Brain microvascular endothelial cell (primary cell): ENCODE measurements at regions not wholly inside any gene's neighbourhood (a gene's known extent, or its start where the extent isn't known, plus 50 kb on each side); places are given as distances from the start of the nearest gene placed in this dataset.

Experiments used
- DNase-seq: peaks from one replicate; pipeline ENCODE4 v3.0.0-alpha.2; 2020
- H3K27ac ChIP-seq: fragments of 250-450 bp; sonication (Bioruptor Pico); 2 replicates; pipeline ENCODE4 v1.5.1; 2020; ENCODE audit warnings: mild to moderate bottlenecking, moderate library complexity
- H3K27me3 ChIP-seq: fragments of 250-450 bp; sonication (Bioruptor Pico); replicated peaks from 2 replicates; pipeline ENCODE4 v1.5.1; 2020; ENCODE audit warnings: mild to moderate bottlenecking
- H3K36me3 ChIP-seq: fragments of 250-450 bp; sonication (Bioruptor Pico); replicated peaks from 2 replicates; pipeline ENCODE4 v1.5.1; 2020; ENCODE audit warnings: mild to moderate bottlenecking
- H3K4me3 ChIP-seq: 2 replicates; pipeline ENCODE4 v1.5.1; 2011; ENCODE audit warnings: low read depth, mild to moderate bottlenecking, control low read depth, low read length, moderate library complexity
- CTCF ChIP-seq: IDR thresholded peaks from 2 replicates; pipeline ENCODE4 v1.5.1; 2011; ENCODE audit warnings: low read depth, mild to moderate bottlenecking, moderate library complexity, low read length, control low read depth, inconsistent platforms; ENCODE audit errors: missing control alignments
- in situ Hi-C: cut with HindIII; loops from 2 replicates; pipeline ENCODE4 v1.10.0; 2017; ENCODE audit warnings: low sequenced_read_pairs, low pct_ligation_motif_present

- Histone ChIP-seq H3K27me3 (no peaks in the 10 kb centered on the region), H3K36me3 (no peaks in the 10 kb centered on the region), H3K27ac (peak overlapping the region; percentile 39), H3K4me3 (no peak overlapping the region)
- TF ChIP-seq CTCF, result no peak
- peak; percentile 50 for DNase-seq
- in situ Hi-C loops, result no loop called here
Measured at GRCh38 chr11:129249351-129249750, 57.2 kb upstream of the ARHGAP32 start.

- in situ Hi-C loops, result no loop called here
- peak overlapping the region; percentile 39 for H3K27ac ChIP-seq
Measured at GRCh38 chr11:129248618-129249017, 56.5 kb upstream of the ARHGAP32 start.

GRCh38 chr11:129247135-129247534 lies 55.0 kb upstream of the ARHGAP32 start:
- no peaks in the 10 kb centered on the region for H3K36me3 ChIP-seq
- TF ChIP-seq CTCF, result no peak
- peak; percentile 64 for DNase-seq
- H3K4me3 ChIP-seq, result no peak overlapping the region
- in situ Hi-C loops, result no loop called here
- H3K27me3 ChIP-seq, result no peaks in the 10 kb centered on the region
- peak overlapping the region; percentile 41 for H3K27ac ChIP-seq

More at GRCh38 chr11:129248618-129249017, 56.5 kb upstream of the ARHGAP32 start:
- DNase-seq, result peak; percentile 32
- Histone ChIP-seq H3K27me3 (no peaks in the 10 kb centered on the region), H3K4me3 (no peak overlapping the region), H3K36me3 (no peaks in the 10 kb centered on the region)
- no peak for TF ChIP-seq CTCF

GRCh38 chr11:129242855-129243254 lies 50.7 kb upstream of the ARHGAP32 start:
- Histone ChIP-seq H3K27me3 (no peaks in the 10 kb centered on the region), H3K27ac (no peak overlapping the region), H3K4me3 (no peak overlapping the region), H3K36me3 (no peaks in the 10 kb centered on the region)
- TF ChIP-seq CTCF, result no peak
- no peak for DNase-seq
- in situ Hi-C loops, result no loop called here
